Stimulated activated naive CD8-positive, alpha-beta T cell treated with anti-CD3 and anti-CD28 coated beads, Interleukin-15, Interleukin-2, amounts not matched to agents 100 ng/mL and 50 ng/mL, for 24 hours (primary cell): ENCODE measurements at regions not wholly inside any gene's neighbourhood (a gene's known extent, or its start where the extent isn't known, plus 50 kb on each side); places are given as distances from the start of the nearest gene placed in this dataset.

ENCODE experiments used
- H3K27ac Mint-ChIP-seq: one replicate; pipeline ENCODE4 v1.8.0; 2021; ENCODE audit warnings: mild to moderate bottlenecking, mixed read lengths
- H3K27me3 Mint-ChIP-seq: one replicate; pipeline ENCODE4 v1.8.0; 2021; ENCODE audit warnings: mixed read lengths
- H3K36me3 Mint-ChIP-seq: one replicate; pipeline ENCODE4 v1.8.0; 2021; ENCODE audit warnings: low read depth, mixed read lengths
- H3K4me1 Mint-ChIP-seq: one replicate; pipeline ENCODE4 v1.8.0; 2021; ENCODE audit warnings: low read depth, mixed read lengths
- H3K4me3 Mint-ChIP-seq: one replicate; pipeline ENCODE4 v1.8.0; 2021; ENCODE audit warnings: mild to moderate bottlenecking, mixed read lengths
- H3K9me3 Mint-ChIP-seq: one replicate; pipeline ENCODE4 v1.8.0; 2021; ENCODE audit warnings: mixed read lengths

DNA sequence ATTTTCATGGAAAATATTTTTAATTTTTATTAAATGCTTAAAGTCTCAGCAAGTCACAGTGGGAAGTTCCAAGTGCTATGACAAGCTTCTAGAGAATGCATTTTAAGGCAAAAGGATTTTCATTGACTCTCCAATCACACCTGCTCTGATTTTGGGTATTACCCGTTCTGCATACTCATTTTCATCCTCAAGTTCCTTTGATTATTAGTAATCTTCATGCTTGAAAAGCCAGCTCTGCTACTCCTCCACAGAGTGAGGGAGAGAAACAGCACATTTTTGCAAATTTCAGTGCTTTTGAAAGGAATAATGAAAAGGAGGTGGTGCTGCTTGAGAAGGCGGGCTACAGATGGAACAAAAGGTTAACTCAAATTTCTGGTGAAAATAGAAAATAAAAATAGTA lies 450.7 kb downstream of the NSUN3 start:
- H3K27ac Mint-ChIP-seq: no peak overlapping the region
- no peaks in the 10 kb centered on the region for H3K9me3 Mint-ChIP-seq
- H3K4me3 Mint-ChIP-seq: no peak overlapping the region

DNA sequence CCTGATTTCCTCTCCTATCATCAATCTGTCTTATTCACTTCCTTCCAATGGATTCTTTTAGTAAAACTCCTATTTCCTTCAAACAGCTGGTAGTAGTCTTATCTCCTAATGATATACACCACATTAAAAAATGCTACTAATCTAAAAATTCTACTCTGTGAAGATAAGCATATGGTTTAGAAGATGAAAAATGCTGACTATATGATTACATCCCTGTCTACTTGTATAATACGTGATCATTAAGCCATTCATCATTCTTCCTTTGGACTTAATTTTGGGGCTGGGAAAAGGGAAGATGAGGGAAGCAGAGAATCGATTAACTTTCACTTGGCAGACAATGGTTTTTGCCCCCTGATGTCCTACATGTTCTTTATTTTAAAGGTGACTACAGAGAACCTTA lies 453.1 kb downstream of the NSUN3 start:
- no peaks in the 10 kb centered on the region for H3K27me3 Mint-ChIP-seq
- no peaks in the 10 kb centered on the region for H3K4me1 Mint-ChIP-seq
- no peaks in the 10 kb centered on the region for H3K36me3 Mint-ChIP-seq

More for the DNA sequence above, 450.7 kb downstream of the NSUN3 start:
- H3K4me1 Mint-ChIP-seq: no peaks in the 10 kb centered on the region
- no peaks in the 10 kb centered on the region for H3K36me3 Mint-ChIP-seq
- H3K27me3 Mint-ChIP-seq: no peaks in the 10 kb centered on the region

DNA sequence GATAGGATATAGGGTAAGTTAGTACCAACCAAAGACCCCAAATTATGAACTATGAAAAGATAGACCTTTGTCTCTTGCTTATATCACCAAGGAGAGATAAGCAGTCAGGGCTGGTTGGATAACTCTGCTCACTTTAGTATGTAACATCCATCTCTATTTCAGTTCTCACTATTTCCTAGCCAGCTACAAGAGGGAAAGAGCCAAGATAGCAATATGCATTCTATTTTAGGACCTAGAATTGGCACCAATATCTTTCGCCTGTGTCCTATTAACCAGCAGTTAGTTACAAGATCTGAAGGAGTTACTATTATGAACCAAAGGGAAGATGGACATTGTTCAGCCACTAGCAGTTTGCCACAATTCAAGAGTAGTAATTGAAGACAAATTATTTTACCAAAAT lies 457.5 kb downstream of the NSUN3 start:
- H3K9me3 Mint-ChIP-seq: no peaks in the 10 kb centered on the region
- no peaks in the 10 kb centered on the region for H3K27me3 Mint-ChIP-seq
- no peak overlapping the region for H3K4me3 Mint-ChIP-seq

More for the DNA sequence above, 453.1 kb downstream of the NSUN3 start:
- no peak overlapping the region for H3K27ac Mint-ChIP-seq
- no peaks in the 10 kb centered on the region for H3K9me3 Mint-ChIP-seq
- no peak overlapping the region for H3K4me3 Mint-ChIP-seq

GRCh38 chr3:94522488-94522887 lies 459.6 kb downstream of the NSUN3 start:
- Mint-ChIP-seq H3K27ac (no peak overlapping the region), H3K4me1 (no peaks in the 10 kb centered on the region), H3K9me3 (no peaks in the 10 kb centered on the region), H3K36me3 (no peaks in the 10 kb centered on the region), H3K27me3 (no peaks in the 10 kb centered on the region), H3K4me3 (no peak overlapping the region)

More for the DNA sequence above, 457.5 kb downstream of the NSUN3 start:
- Mint-ChIP-seq H3K4me1 (no peaks in the 10 kb centered on the region), H3K27ac (no peak overlapping the region), H3K36me3 (no peaks in the 10 kb centered on the region)

- Mint-ChIP-seq H3K9me3 (no peaks in the 10 kb centered on the region), H3K27me3 (no peaks in the 10 kb centered on the region), H3K27ac (no peak overlapping the region), H3K4me1 (no peaks in the 10 kb centered on the region), H3K4me3 (no peak overlapping the region), H3K36me3 (no peaks in the 10 kb centered on the region)
Observed at GRCh38 chr3:94524102-94524919, 461.4 kb downstream of the NSUN3 start.

DNA sequence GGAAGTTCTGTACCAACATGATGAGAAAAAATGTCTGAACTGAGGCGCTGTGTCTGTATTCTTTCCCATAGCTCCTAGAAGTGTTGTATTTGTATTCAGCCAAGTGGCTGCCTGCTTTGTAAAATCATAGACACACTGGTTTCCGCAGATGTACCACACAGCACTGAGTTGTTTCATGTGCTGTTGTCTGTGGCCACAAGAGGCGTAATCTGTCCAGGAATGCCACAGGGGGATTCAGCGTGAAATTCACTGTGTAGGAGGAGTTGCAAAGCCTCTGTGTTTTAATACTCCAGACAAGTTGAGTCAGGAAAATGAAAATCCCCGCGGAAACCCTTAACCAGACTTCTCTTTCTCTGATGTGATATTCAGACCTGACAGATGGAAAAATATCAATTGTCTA lies 462.2 kb downstream of the NSUN3 start:
- Mint-ChIP-seq H3K4me3 (no peak overlapping the region), H3K9me3 (no peaks in the 10 kb centered on the region), H3K27ac (no peak overlapping the region), H3K4me1 (no peaks in the 10 kb centered on the region), H3K36me3 (no peaks in the 10 kb centered on the region), H3K27me3 (no peaks in the 10 kb centered on the region)

GRCh38 chr3:94529816-94530215 lies 467.0 kb downstream of the NSUN3 start:
- no peak overlapping the region for H3K27ac Mint-ChIP-seq
- no peaks in the 10 kb centered on the region for H3K9me3 Mint-ChIP-seq
- H3K4me1 Mint-ChIP-seq: no peaks in the 10 kb centered on the region
- no peak overlapping the region for H3K4me3 Mint-ChIP-seq
- H3K36me3 Mint-ChIP-seq: no peaks in the 10 kb centered on the region
- no peaks in the 10 kb centered on the region for H3K27me3 Mint-ChIP-seq

GRCh38 chr3:94532951-94533350 lies 470.1 kb downstream of the NSUN3 start:
- Mint-ChIP-seq H3K9me3 (no peaks in the 10 kb centered on the region), H3K27ac (no peak overlapping the region), H3K4me1 (no peaks in the 10 kb centered on the region), H3K4me3 (no peak overlapping the region), H3K27me3 (no peaks in the 10 kb centered on the region), H3K36me3 (no peaks in the 10 kb centered on the region)

- Mint-ChIP-seq H3K27me3 (no peaks in the 10 kb centered on the region), H3K4me1 (no peaks in the 10 kb centered on the region), H3K27ac (no peak overlapping the region), H3K4me3 (no peak overlapping the region), H3K36me3 (no peaks in the 10 kb centered on the region), H3K9me3 (no peaks in the 10 kb centered on the region)
Observed at GRCh38 chr3:94539937-94540336, 477.1 kb downstream of the NSUN3 start.

DNA sequence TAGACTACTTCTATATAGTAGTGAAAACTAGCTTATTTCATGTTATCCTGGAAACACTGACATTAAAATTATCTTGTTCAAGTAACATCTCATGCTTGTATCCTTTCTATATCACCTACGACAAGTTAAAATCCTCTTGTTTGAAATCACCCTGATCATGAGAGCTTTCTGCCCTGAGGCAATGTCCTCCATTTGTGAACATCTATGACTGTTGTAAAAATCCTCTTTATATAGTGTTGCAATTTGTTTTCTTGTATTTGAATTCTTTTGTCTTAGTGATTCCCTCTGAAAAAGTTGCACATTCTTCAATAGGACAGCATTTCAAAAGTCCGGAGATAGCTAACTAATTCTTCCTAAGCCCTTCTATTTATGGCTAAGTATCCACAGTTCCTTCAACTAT lies 480.3 kb downstream of the NSUN3 start:
- Mint-ChIP-seq H3K27me3 (no peaks in the 10 kb centered on the region), H3K36me3 (no peaks in the 10 kb centered on the region), H3K4me3 (no peak overlapping the region), H3K4me1 (no peaks in the 10 kb centered on the region), H3K27ac (no peak overlapping the region), H3K9me3 (no peaks in the 10 kb centered on the region)

DNA sequence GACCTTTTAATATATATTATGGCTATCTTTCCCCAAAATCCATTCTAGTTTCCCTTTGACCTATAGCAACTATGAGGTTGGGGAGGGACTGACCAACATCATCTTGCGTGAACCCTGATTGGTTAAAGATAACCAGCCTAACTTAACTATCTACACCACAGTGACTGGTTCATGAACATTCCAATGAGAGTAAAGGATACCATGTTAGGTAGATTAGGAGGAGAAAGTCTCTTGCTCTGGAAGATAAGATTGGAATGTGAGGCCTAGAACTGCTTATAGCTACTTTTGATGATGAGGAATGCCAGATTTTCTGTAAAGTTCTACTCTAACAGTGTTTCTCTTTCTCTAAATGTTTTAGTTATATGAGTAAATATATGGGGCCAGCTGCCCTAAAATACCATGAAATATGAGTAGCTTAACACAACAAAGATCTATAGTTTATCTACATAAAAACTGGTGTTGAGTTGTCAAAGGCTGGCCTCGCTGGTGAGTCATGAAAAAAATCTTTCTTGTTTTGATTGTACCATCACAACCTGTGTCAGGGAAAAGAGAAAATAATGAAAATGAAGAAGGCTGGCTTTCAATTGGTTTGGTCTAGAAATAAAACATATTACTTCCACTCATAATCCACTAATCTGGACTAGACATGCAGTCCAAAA lies 481.4 kb downstream of the NSUN3 start:
- no peaks in the 10 kb centered on the region for H3K27me3 Mint-ChIP-seq
- H3K9me3 Mint-ChIP-seq: no peaks in the 10 kb centered on the region
- H3K27ac Mint-ChIP-seq: no peak overlapping the region
- H3K4me1 Mint-ChIP-seq: no peaks in the 10 kb centered on the region
- no peaks in the 10 kb centered on the region for H3K36me3 Mint-ChIP-seq
- H3K4me3 Mint-ChIP-seq: no peak overlapping the region

DNA sequence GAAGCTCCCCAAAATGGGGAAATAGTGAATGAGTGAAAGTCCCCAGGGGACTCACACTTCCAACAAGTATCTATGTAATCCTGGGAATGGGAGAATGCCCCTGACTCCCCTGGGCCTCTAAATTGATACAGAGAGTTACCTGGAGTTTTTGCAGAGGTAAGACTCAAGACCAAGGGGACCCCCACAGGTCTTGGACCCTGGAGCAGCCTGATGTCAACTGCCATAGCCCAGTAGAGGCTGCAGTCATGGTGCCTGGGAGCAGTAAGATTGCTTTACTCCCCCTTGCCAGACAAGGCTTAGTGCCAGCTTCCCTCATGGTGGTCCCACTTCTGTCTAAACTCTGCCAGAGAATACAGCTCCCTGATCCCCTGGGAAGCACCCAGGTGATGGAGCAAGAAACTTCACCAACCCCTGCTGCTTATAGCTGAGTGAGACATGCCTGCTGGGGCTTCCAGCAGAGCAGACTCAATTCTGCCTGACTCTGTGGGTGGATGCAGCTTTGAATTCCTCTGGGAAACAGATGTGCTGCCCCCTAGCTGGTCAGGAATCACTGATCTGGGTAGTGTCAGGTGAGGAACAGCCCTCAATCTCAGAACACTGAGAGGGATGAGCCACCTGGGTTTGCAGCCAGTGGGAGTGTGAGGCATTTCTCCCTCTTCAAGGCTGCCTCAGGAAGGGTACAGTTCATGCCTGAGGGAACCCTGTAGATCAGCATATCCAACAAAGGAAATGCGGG lies 485.9 kb downstream of the NSUN3 start:
- H3K36me3 Mint-ChIP-seq: no peaks in the 10 kb centered on the region
- no peak overlapping the region for H3K27ac Mint-ChIP-seq

GRCh38 chr3:94561094-94561493 lies 498.2 kb downstream of the NSUN3 start:
- no peaks in the 10 kb centered on the region for H3K4me1 Mint-ChIP-seq
- peaks cover 5% of the 10 kb centered on the region for H3K9me3 Mint-ChIP-seq
- no peaks in the 10 kb centered on the region for H3K27me3 Mint-ChIP-seq
- H3K36me3 Mint-ChIP-seq: no peaks in the 10 kb centered on the region
- H3K4me3 Mint-ChIP-seq: no peak overlapping the region
- H3K27ac Mint-ChIP-seq: no peak overlapping the region

More for the DNA sequence above, 485.9 kb downstream of the NSUN3 start:
- Mint-ChIP-seq H3K4me1 (no peaks in the 10 kb centered on the region), H3K4me3 (no peak overlapping the region), H3K9me3 (peaks cover 8% of the 10 kb centered on the region), H3K27me3 (no peaks in the 10 kb centered on the region)

DNA sequence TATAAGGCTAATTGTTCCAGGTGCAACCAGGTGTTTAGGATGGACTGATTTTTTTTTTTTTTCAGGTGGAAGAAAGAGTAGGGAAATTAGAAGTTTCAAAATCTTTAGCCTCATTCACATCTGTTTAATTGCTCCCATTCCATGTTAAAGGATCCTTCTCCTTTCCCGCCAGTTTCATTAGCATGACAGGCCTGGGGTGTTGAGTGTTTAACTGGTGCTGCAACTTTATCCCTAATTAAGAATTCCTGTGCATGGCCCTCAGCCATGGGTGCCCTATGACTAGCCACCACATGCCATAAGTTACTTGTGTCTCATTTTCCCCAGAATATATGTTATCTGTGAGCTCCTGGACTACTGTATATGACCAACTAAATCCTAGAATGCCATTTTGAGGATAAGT lies 501.4 kb downstream of the NSUN3 start:
- H3K4me3 Mint-ChIP-seq: no peak overlapping the region
- no peaks in the 10 kb centered on the region for H3K4me1 Mint-ChIP-seq
- H3K27me3 Mint-ChIP-seq: no peaks in the 10 kb centered on the region
- H3K36me3 Mint-ChIP-seq: no peaks in the 10 kb centered on the region
- no peak overlapping the region for H3K27ac Mint-ChIP-seq
- peaks cover 5% of the 10 kb centered on the region for H3K9me3 Mint-ChIP-seq

DNA sequence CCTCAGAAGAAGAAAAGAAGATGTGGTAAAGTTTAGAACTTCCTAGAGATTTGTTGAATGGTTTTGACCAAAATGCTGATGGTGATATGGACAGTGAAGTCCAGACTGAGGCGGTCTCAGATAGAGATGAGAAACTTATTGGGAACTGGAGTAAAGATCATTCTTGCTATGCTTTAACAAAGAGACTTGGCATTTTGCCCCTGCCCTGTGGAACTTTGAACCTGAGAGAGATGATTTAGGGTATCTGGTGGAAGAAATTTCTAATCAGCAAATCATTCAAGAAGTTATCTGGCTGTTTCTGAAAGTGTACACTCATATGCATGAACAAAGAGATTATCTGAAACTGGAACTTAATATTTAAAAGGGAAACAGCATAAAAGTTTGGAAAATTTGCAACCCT lies 505.2 kb downstream of the NSUN3 start:
- Mint-ChIP-seq H3K4me1 (no peaks in the 10 kb centered on the region), H3K4me3 (no peak overlapping the region), H3K36me3 (no peaks in the 10 kb centered on the region), H3K27ac (no peak overlapping the region), H3K9me3 (peaks cover 5% of the 10 kb centered on the region), H3K27me3 (no peaks in the 10 kb centered on the region)
